HG03469 (cell line): ENCODE measurements at regions not wholly inside any gene's neighbourhood (a gene's known extent, or its start where the extent isn't known, plus 50 kb on each side); places are given as distances from the start of the nearest gene placed in this dataset.
"Not testable (repeated sequence)": the region's sequence is repeated elsewhere in the genome, so short reads cannot be mapped to it uniquely, and the experiment has no call there.

ENCODE experiments used
- ATAC-seq: cut with Tn5 transposase; IDR thresholded peaks from one replicate; pipeline ENCODE4 v1.9.1; 2021; ENCODE audit warnings: mild to moderate bottlenecking, moderate library complexity, moderate number of reproducible peaks; ENCODE audit not compliant: unreplicated experiment

- no peak for ATAC-seq
Observed at GRCh38 chr14:23750357-23750756, 114.2 kb downstream of the DHRS2 start.

GRCh38 chr14:23751616-23752015 lies 115.5 kb downstream of the DHRS2 start:
- ATAC-seq, result no peak

GRCh38 chr14:23763394-23763793 lies 127.2 kb downstream of the DHRS2 start:
- ATAC-seq, result no peak

- ATAC-seq, result no peak
Observed at GRCh38 chr14:23766737-23767401, 130.7 kb downstream of the DHRS2 start.

GRCh38 chr14:23769221-23769728 lies 133.1 kb downstream of the DHRS2 start:
- ATAC-seq, result not testable (repeated sequence)

GRCh38 chr14:23773981-23774380 lies 137.8 kb downstream of the DHRS2 start:
- ATAC-seq, result no peak

GRCh38 chr14:23776296-23776695 lies 140.1 kb downstream of the DHRS2 start:
- no peak for ATAC-seq

- no peak for ATAC-seq
Observed at GRCh38 chr14:23785208-23785607, 149.0 kb downstream of the DHRS2 start.

GRCh38 chr14:23787436-23787835 lies 151.3 kb downstream of the DHRS2 start:
- no peak for ATAC-seq

- no peak for ATAC-seq
Observed at GRCh38 chr14:23789696-23790095, 153.5 kb downstream of the DHRS2 start.

- no peak for ATAC-seq
Observed at GRCh38 chr14:23793532-23793931, 157.4 kb downstream of the DHRS2 start.

- ATAC-seq, result no peak
Observed at GRCh38 chr14:23800811-23801210, 152.8 kb upstream of the DHRS4 start.

GRCh38 chr14:23801766-23802165 lies 151.8 kb upstream of the DHRS4 start:
- ATAC-seq, result no peak

GRCh38 chr14:23804817-23805216 lies 148.8 kb upstream of the DHRS4 start:
- ATAC-seq, result no peak

- ATAC-seq, result no peak
Observed at GRCh38 chr14:23805761-23806160, 147.8 kb upstream of the DHRS4 start.

GRCh38 chr14:23814527-23815256 lies 138.9 kb upstream of the DHRS4 start:
- ATAC-seq, result no peak

- ATAC-seq, result no peak
Observed at GRCh38 chr14:23816371-23816770, 137.2 kb upstream of the DHRS4 start.

GRCh38 chr14:23817164-23817767 lies 136.3 kb upstream of the DHRS4 start:
- no peak for ATAC-seq

- no peak for ATAC-seq
Observed at GRCh38 chr14:23827100-23827892, 126.3 kb upstream of the DHRS4 start.

- ATAC-seq, result no peak
Observed at GRCh38 chr14:23828001-23828400, 125.6 kb upstream of the DHRS4 start.

GRCh38 chr14:23828616-23829015 lies 125.0 kb upstream of the DHRS4 start:
- no peak for ATAC-seq
